Osteoblast (primary cell): ENCODE measurements at regions not wholly inside any gene's neighbourhood (a gene's known extent, or its start where the extent isn't known, plus 50 kb on each side); places are given as distances from the start of the nearest gene placed in this dataset.

ENCODE experiments used
- DNase-seq: peaks from one replicate; pipeline ENCODE4 v3.0.0; 2011; ENCODE audit warnings: low spot score, mixed read lengths; ENCODE audit not compliant: insufficient read length; ENCODE audit errors: missing footprints
- H2AFZ ChIP-seq: 2 replicates; pipeline ENCODE4 v1.6.0; 2011; ENCODE audit warnings: mild to moderate bottlenecking, low read length
- H3K27ac ChIP-seq: 2 replicates; pipeline ENCODE4 v1.5.1; 2011; ENCODE audit warnings: mild to moderate bottlenecking, low read depth, low read length, moderate library complexity
- H3K27me3 ChIP-seq: 2 replicates; pipeline ENCODE4 v1.6.0; 2012; ENCODE audit warnings: mild to moderate bottlenecking, control low read depth, inconsistent platforms, low read length, moderate library complexity; ENCODE audit not compliant: insufficient read depth
- H3K36me3 ChIP-seq: 2 replicates; pipeline ENCODE4 v1.5.1; 2011; ENCODE audit warnings: mild to moderate bottlenecking, low read length, control low read depth, moderate library complexity; ENCODE audit not compliant: insufficient read depth
- H3K4me1 ChIP-seq: 2 replicates; pipeline ENCODE4 v1.5.1; 2011; ENCODE audit warnings: mild to moderate bottlenecking, low read length, control low read depth, moderate library complexity; ENCODE audit not compliant: insufficient read depth
- H3K4me2 ChIP-seq: 2 replicates; pipeline ENCODE4 v1.6.0; 2011; ENCODE audit warnings: mild to moderate bottlenecking, low read length; ENCODE audit not compliant: insufficient read depth
- H3K4me3 ChIP-seq: fragments of 200-600 bp; sonication (generic); 3 replicates; pipeline ENCODE4 v1.5.1; 2012; ENCODE audit warnings: mild to moderate bottlenecking, low read length, inconsistent platforms; ENCODE audit not compliant: insufficient read depth
- H3K79me2 ChIP-seq: 2 replicates; pipeline ENCODE4 v1.6.0; 2012; ENCODE audit warnings: mild to moderate bottlenecking, low read length, control low read depth, inconsistent platforms; ENCODE audit not compliant: insufficient read depth
- H3K9me3 ChIP-seq: 2 replicates; pipeline ENCODE4 v1.5.1; 2011; ENCODE audit warnings: low read depth, low read length, control low read depth
- H4K20me1 ChIP-seq: 2 replicates; pipeline ENCODE4 v1.6.0; 2012; ENCODE audit warnings: mild to moderate bottlenecking, low read length, control low read depth; ENCODE audit not compliant: insufficient read depth
- CTCF ChIP-seq: IDR thresholded peaks from 2 replicates; pipeline ENCODE4 v1.5.1; 2011; ENCODE audit warnings: mild to moderate bottlenecking, low read depth, low read length, moderate library complexity; ENCODE audit errors: extremely low read depth

DNA sequence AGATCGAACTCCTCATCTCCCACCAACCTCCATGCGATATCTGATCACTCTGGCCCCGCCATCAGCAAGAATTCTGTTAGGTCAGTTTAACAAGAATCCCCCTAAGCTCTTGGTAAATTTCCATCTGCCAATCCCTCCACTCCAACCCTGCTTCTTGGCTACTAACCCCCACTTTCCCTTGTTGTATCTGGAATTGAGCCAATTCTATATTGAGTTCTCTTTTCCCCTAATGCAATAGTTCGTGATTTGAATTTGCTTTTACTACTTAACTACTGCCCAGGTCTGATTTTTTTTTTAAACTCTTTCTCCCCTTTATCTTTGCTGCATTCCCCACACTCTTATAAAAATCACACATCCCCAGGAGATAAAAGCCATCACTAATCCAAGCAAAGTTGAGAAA is 159.3 kb upstream of the STK17B start:
- no peaks in the 10 kb centered on the region for H3K9me3 ChIP-seq
- TF ChIP-seq CTCF, result no peak
- no peak overlapping the region for H2AFZ ChIP-seq
- H3K27me3 ChIP-seq, result no peaks in the 10 kb centered on the region
- no peak overlapping the region for H3K4me2 ChIP-seq
- no peak overlapping the region for H3K4me3 ChIP-seq
- H3K36me3 ChIP-seq, result no peaks in the 10 kb centered on the region
- H3K79me2 ChIP-seq, result no peaks in the 10 kb centered on the region
- no peaks in the 10 kb centered on the region for H4K20me1 ChIP-seq
- peaks cover 34% of the 10 kb centered on the region for H3K4me1 ChIP-seq
- DNase-seq, result no peak
- H3K27ac ChIP-seq, result peak overlapping the region; percentile 8

DNA sequence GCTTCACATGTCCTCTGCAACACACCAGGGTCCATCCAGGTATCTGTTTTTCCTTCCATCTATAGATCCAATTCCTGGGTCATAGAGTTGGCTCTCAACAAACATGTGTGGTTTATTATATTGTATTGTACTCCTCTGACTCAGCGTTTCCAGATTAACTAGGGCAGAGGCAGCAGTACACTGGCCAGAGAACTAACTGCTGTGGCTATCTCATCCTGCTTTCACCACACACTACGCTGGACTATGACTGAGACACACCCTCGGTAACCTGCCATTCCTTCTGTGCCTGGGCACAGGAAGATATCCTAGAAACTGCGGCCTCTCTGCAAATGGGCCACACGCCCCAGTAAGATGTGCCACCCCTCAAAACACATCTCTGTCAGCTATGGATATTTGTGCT is 159.8 kb upstream of the STK17B start:
- Histone ChIP-seq H3K79me2 (no peaks in the 10 kb centered on the region), H3K9me3 (no peaks in the 10 kb centered on the region), H3K4me1 (peaks cover 39% of the 10 kb centered on the region), H3K36me3 (no peaks in the 10 kb centered on the region), H4K20me1 (no peaks in the 10 kb centered on the region), H3K27me3 (no peaks in the 10 kb centered on the region), H3K27ac (peak overlapping the region; percentile 8), H2AFZ (no peak overlapping the region), H3K4me2 (no peak overlapping the region), H3K4me3 (no peak overlapping the region)
- no peak for DNase-seq
- TF ChIP-seq CTCF, result no peak

DNA sequence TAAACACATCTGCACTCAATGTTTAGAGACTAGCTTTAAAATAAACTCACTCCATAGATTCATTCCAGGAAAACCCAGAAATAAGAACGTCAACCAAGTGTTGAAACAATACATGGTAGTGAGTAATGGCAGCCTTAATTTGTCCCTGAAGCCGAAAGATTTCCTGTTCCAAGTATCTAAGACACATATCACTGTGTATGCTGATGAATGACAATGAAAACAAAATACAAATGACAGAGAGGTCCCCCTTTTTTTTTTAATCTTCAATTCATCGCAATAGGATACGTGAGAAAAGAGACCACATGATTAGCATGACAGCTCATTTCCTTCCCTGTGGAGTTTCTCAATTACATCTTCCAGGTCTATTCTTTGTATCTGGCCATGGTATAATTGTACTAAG is 160.5 kb upstream of the STK17B start:
- H3K9me3 ChIP-seq, result no peaks in the 10 kb centered on the region
- no peak overlapping the region for H3K4me3 ChIP-seq
- DNase-seq, result no peak
- TF ChIP-seq CTCF, result no peak
- H3K79me2 ChIP-seq, result no peaks in the 10 kb centered on the region
- no peaks in the 10 kb centered on the region for H3K36me3 ChIP-seq
- peaks cover 45% of the 10 kb centered on the region for H3K4me1 ChIP-seq
- H2AFZ ChIP-seq, result no peak overlapping the region
- no peaks in the 10 kb centered on the region for H3K27me3 ChIP-seq
- peak overlapping the region; percentile 8 for H3K27ac ChIP-seq
- no peaks in the 10 kb centered on the region for H4K20me1 ChIP-seq
- H3K4me2 ChIP-seq, result no peak overlapping the region

DNA sequence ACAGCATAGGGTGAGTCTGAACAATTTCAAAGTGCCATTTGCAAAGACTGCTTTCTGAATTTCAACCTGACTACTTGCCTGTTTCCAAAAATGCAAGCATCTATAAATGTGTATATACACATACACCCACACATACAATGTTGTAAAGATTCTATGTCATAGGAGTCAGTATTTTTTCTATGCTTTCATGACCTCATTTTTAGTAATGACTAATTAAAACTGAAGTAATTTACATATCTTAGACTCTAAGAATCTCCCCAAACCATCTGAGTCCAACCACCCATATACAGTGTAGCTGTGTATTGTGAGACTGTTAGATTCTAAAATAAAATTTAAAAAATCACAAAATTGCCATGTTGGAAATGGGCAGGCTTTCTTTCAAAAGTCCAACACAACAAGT is 162.0 kb upstream of the STK17B start:
- H3K4me2 ChIP-seq, result no peak overlapping the region
- no peak overlapping the region for H2AFZ ChIP-seq
- H3K36me3 ChIP-seq, result no peaks in the 10 kb centered on the region
- no peaks in the 10 kb centered on the region for H3K9me3 ChIP-seq
- H3K27me3 ChIP-seq, result no peaks in the 10 kb centered on the region
- TF ChIP-seq CTCF, result no peak
- H3K79me2 ChIP-seq, result no peaks in the 10 kb centered on the region
- no peaks in the 10 kb centered on the region for H4K20me1 ChIP-seq
- no peak for DNase-seq
- peaks cover 47% of the 10 kb centered on the region for H3K4me1 ChIP-seq
- no peak overlapping the region for H3K27ac ChIP-seq
- H3K4me3 ChIP-seq, result no peak overlapping the region
